HG02798 (cell line): ENCODE measurements at regions not wholly inside any gene's neighbourhood (a gene's known extent, or its start where the extent isn't known, plus 50 kb on each side); places are given as distances from the start of the nearest gene placed in this dataset.

ENCODE experiments used
- ATAC-seq: cut with Tn5 transposase; IDR thresholded peaks from one replicate; pipeline ENCODE4 v1.9.1; 2021; ENCODE audit warnings: mild to moderate bottlenecking; ENCODE audit not compliant: unreplicated experiment, poor library complexity

DNA sequence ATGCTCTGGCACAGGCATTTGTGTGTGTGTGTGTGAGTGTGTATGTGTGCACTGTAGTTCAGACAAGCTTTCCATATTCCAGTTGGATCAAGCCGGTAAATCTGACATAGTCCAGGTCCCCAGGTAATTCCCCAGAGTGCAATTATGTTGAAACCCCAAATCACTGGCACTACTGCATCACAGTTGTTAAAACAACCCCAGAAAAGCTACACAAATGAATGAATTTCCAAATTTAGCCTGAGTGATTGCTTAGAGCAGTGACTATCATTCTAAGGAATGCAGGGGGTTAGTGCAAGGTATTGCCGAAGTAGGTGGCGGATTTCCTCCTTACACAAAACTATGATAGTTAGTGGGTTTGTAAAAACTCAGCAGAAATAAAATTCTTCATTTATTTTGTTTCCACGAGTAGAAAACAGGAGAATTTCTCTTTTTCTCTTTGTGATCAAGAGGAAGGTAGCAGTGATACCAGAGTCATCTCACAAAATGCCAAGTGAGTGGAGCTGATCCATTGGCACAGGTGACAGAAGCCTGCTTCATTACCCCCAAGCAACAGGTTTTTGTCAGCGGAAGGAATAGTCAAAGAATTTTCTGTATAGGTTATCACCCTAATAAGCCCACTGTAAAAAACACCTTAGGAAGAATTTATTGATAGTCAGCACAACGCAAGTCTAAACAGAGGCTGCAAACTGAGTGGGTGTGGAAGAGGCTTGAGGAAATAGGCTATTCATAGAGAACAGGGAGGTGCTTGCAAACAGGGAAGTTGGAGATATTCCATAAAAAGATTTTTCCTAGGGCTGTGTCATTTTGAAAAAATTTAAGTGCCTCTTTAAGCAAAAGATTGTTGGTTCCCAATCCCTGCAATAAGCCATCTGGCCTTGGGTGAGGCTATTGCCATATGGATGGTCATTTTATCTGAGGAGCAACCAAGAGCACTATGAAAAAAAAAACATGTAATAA is 385.1 kb downstream of the CHSY3 start:
- no peak for ATAC-seq

DNA sequence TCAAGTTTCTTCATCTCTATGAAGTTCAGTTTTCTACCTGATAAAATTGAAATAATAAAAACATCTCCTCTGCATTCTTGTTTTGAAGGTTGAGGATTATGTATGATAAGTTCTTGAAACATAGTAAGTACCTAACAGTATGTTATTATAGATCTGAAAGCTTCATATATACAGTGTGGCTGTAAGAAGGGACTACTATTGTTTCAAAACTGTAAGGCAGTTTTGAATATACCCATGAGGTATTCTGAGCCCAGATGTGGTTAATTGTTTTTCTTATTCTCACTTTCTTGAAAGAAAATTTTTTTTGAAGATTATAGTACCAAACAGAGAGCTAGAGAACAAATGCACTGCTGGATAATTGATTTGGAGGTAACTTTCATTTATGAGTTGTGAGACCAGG is 383.2 kb downstream of the CHSY3 start:
- ATAC-seq = peak; percentile 67

DNA sequence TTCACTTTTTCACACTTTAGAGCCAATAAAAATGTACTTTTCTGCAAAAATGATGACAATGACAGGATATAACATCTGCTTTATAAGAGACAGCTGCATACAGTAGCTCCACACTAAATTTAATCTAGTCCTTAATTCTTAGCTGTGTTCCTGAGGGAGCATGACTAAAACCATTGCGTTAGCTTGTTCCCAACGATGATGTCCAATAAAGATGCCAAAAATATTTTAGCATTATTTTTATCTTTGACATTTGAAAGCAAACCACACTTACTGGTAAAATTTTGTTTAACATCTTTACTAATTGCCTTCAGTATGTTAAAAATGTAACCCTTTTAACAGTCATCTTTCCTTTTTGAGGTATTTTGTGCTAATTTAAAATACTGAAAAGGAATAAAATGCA is 382.7 kb downstream of the CHSY3 start:
- no peak for ATAC-seq

DNA sequence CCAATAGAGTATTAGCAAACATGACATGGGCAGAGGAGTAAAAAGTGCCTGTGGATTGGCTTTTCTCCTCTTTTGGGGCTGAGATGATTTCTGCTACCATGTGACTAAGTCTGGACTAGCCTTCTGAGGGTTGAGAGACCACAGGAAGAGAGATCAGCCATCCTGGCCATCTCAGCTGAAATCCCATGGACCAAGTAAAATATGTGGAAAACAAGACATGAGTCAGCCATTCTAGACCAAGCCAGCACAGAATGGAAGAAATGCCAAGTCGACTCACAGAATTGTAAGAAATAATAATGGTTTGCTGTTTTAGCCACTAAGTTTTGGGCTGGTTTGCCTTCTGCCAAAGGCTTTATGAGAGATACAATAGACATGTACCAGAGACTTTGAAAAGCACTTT is 377.8 kb downstream of the CHSY3 start:
- no peak for ATAC-seq

DNA sequence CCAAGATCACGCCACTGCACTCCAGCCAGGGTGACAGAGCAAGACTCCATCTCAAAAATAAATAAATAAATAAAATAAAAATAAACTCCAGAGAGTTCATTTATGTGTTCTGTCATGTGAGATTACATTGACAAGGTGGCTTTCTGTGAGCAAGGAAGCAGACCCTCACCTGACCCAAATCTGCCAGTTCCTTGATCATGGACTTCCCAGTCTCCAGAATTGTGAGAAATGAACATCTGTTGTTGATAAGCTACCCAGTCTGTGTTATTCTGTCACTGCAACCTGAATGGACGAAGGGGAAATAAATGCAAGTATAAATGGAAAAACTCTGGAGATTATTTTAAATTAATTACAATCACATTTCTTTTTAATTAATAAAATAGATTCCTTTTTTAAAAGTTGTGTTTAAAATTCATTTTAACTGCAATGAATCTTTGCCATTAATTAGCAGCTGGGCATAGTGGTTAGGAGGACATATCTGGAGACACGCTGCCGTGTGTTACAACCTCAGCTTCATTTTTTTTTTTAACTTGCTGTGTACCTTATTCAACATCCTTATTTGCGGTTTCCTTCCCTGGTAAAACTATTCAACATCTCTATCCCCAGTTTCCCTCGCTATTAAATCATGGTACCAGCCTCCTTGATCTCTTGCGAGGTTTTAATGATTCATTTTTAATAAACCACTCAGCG is 376.4 kb downstream of the CHSY3 start:
- no peak for ATAC-seq

- ATAC-seq = no peak
These were observed 375.1 kb downstream of the CHSY3 start for GRCh38 chr5:130279386-130279785.

- ATAC-seq = no peak
These were observed 373.9 kb downstream of the CHSY3 start for GRCh38 chr5:130278136-130278535.

GRCh38 chr5:130277522-130277921 is 373.3 kb downstream of the CHSY3 start:
- ATAC-seq = no peak

DNA sequence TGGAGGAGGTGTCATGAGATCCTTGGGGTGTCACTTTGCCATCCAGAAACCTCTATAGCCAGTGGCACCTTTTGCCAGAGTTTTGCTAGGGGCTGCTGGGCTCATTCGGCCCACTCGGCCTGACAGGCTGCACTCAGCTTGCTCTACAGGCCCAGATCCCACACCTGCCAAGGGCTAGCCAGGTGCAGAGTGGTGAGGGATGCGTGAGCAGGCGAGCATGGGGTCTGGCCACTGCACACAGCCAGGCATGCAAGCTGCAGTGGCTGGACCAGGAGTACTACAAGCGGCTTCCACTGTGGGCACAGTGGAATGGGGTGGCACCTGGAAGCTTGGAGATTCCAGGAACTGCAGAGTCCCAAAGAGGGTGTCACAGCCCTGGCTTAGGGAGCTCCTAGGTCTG is 372.7 kb downstream of the CHSY3 start:
- no peak for ATAC-seq

GRCh38 chr5:130272837-130273236 is 368.6 kb downstream of the CHSY3 start:
- no peak for ATAC-seq

DNA sequence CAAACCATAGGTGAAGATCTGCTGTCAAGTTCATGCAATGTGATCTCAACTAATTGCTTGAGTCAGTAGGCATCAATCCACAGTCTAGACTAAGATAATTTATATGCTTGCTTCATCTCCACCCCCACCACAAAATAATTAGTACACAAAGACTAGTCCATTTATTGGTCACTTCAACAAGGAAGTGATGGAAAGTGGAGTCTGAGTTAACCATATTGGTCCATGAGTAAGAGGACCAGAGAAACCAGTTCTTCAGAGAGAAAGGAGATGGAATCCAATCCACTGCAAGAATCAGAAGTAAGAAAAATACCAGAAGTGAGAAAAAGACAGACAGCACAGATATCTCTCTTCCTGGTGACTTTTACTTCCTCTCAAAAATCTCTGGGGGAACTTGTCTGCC is 366.5 kb downstream of the CHSY3 start:
- no peak for ATAC-seq

GRCh38 chr5:130268489-130268888 is 364.2 kb downstream of the CHSY3 start:
- ATAC-seq = no peak

DNA sequence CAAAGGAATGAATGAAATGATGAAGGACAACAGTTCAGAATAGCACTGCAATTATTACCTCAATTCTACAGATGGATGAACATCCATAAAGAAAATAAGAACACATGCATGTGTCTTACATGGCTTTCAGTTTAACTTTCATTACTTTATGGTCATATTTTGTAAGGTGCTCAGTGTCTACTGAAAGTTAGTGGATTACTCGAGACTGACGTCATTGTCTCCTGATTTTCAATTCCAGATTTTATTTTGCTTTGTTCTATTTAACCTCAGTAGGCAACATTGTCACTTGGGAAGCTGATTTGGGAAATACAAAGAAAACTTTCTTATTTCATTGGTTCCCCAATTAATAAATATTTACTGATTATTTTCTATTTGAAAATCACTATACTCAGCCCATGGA is 363.7 kb downstream of the CHSY3 start:
- no peak for ATAC-seq

DNA sequence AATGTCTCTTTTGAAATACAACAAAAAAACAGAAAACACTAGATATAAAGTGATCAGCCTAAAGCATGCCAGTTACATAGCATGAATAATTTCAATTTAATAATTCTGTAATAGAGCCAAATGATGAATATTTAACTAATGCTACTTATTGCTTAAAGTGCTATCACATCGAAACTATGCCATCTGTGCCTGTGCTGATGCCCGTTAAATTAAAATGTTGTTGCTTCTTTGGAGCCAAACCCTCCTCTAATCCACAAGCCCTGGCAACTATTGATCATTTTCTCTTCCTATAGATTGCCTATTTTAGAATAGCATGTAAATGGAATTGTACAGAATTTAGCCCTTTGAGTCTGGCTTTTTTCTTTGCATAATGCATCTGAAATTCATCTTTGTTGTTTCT is 356.2 kb downstream of the CHSY3 start:
- no peak for ATAC-seq

DNA sequence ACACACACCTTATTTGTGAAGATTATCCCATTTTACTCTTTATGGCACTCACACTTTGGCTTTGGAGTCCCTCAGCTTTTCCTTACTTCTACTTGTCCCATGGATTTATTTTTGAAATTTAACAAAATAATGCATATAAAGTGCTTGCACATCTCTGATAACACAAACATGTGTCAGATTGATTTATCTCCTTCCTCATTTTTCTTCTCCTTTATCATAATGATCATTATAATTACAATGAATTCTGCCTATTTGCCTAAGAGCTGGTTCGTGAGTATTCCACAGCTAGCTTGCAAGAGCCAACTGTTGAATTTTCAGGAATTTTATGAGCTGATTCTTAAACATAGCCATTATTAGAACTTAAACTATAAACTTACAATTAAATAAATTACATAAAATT is 347.7 kb downstream of the CHSY3 start:
- ATAC-seq = no peak

DNA sequence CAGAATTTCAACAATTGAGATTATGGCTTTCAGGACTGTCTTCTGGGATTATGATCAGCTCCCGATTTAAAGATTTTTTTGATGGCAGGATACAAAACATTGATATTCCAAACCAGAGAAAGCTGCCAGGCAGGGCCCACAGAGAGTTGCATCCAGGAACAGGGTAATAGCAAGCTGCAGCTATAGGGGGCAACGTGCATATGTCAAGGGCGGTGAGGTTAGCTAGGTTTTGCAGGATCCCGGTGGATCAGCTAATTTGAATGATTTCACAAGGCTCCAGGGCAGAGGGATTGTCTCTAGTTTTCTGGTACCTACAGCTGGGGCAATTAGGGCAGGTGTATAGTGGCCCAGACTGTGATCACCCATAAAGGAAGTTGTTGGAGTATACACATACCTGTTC is 339.4 kb downstream of the CHSY3 start:
- ATAC-seq = no peak

DNA sequence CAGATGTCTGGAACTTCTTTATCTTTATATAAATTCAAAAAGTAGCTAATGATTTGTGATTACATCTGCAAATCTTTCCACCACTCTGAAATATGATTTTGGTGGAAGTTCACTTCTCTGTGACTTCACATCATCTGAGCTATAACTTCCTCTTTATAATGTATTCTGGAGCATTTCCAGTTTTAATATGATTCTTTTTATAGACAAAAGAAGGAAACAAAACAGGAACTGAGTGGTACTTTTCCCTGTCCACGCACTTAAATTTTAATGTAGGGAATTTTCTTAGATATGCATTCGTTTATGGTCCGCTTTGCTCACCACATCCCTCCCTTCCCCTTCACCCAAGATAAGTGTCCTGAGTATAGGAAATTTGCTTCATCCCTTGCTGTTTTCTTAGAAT is 333.5 kb downstream of the CHSY3 start:
- no peak for ATAC-seq
